ENCODE measurements at regions not wholly inside any gene's neighbourhood (a gene's known extent, or its start where the extent isn't known, plus 50 kb on each side); places are given as distances from the start of the nearest gene placed in this dataset.

- TF ChIP-seq EP300 (IDR thresholded peaks at IDR 0.05) (no peak), CTCF (IDR thresholded peaks at IDR 0.05) (no peak)
Observed at GRCh38 chr5:106459541-106459940, 1211.2 kb downstream of the EFNA5 start.

All from sigmoid colon (tissue), 4 donors.